SK-N-MC (cell line): ENCODE measurements at regions not wholly inside any gene's neighbourhood (a gene's known extent, or its start where the extent isn't known, plus 50 kb on each side); places are given as distances from the start of the nearest gene placed in this dataset.

Experiments used
- EZH2 ChIP-seq: fragments of 200-600 bp; sonication (generic); IDR thresholded peaks from one replicate; pipeline ENCODE4 v1.6.1; 2017; ENCODE audit warnings: antibody characterized with exemption
- POLR2AphosphoS5 ChIP-seq: IDR thresholded peaks from 2 replicates; pipeline ENCODE4 v1.6.1; 2012; ENCODE audit warnings: mild to moderate bottlenecking, low read depth, low read length, borderline replicate concordance

DNA sequence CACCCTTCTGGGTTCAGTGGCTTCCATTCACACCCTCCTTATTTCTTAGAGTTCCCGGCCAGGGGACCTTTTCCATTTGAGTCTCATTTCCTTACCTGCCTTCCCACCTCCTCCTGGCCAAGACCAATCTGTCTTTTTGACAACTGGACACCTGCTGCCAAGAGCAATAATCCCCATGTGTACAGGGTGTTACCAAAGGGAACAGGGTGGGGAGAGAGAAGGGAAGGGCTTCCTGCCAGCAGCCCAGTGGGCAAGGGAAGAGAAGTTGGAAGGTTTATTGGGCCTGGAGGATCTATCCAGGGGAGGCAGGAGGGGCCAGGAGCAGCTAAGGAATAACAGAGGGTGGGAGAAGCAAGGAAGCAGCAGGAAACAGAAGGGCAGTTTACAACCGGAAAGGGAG is 346.2 kb downstream of the C12orf75 start:
- no peak for TF ChIP-seq POLR2AphosphoS5
- no peak for TF ChIP-seq EZH2
